AG09319 (cell line): ENCODE measurements at regions not wholly inside any gene's neighbourhood (a gene's known extent, or its start where the extent isn't known, plus 50 kb on each side); places are given as distances from the start of the nearest gene placed in this dataset.
"Not testable (repeated sequence)": the region's sequence is repeated elsewhere in the genome, so short reads cannot be mapped to it uniquely, and the experiment has no call there.

Experiments
- DNase-seq: peaks from one replicate; pipeline ENCODE4 v3.0.0-alpha.2; 2010; ENCODE audit warnings: low read depth; ENCODE audit errors: extremely low read depth
- TF ChIP-seq, protein P1 (sequence below): IDR thresholded peaks from 2 replicates; pipeline ENCODE4 v1.5.1; 2011; ENCODE audit warnings: low read depth, mild to moderate bottlenecking, inconsistent platforms, low read length, moderate library complexity

DNA sequence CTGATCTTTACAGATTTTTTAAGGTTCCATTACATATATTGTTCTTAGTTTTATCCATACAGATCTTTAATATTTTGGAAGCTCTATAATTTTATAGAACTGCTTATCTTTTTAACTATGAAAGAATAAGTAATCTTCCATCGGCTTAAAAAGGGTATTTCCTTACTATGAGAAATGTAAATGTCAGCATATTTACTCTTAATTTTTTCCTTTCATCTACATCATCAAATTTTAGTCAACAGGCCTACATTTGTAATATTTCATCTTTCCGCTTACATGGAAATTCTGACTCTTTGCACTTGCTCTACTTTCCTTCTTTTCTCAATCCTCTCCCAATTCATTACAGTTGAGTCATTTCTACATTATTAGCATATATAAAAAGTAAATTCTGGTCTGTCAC, 111.3 kb upstream of the GOLGA6L6 start:
- TF ChIP-seq, protein P1, sequence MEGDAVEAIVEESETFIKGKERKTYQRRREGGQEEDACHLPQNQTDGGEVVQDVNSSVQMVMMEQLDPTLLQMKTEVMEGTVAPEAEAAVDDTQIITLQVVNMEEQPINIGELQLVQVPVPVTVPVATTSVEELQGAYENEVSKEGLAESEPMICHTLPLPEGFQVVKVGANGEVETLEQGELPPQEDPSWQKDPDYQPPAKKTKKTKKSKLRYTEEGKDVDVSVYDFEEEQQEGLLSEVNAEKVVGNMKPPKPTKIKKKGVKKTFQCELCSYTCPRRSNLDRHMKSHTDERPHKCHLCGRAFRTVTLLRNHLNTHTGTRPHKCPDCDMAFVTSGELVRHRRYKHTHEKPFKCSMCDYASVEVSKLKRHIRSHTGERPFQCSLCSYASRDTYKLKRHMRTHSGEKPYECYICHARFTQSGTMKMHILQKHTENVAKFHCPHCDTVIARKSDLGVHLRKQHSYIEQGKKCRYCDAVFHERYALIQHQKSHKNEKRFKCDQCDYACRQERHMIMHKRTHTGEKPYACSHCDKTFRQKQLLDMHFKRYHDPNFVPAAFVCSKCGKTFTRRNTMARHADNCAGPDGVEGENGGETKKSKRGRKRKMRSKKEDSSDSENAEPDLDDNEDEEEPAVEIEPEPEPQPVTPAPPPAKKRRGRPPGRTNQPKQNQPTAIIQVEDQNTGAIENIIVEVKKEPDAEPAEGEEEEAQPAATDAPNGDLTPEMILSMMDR = no peak
- no peak for DNase-seq

DNA sequence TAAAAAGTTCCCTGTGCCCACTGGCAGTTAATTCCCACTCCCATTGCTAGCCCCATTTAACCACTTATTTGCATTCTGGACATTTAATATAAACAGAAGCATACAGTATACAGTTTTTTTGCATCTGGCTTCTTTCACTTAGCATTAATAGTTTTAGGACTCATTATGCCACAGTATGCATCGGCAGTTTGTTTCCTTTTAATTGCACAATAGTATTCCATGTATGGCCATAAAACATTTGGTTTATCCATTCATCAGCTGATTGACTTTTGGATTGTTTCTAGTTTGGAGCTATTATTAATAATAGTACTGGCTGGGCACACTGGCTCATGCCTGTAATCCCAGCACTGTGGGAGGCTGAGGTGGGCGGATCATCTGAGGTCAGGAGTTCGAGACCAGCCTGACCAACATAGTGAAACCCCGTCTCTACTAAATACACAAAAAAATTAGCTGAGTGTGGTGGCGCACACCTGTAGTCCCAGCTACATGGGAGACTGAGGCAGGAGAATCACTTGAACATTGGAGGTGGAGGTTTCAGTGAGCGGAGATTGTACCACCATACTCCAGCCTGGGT, 106.9 kb upstream of the GOLGA6L6 start:
- not testable (repeated sequence) for DNase-seq

DNA sequence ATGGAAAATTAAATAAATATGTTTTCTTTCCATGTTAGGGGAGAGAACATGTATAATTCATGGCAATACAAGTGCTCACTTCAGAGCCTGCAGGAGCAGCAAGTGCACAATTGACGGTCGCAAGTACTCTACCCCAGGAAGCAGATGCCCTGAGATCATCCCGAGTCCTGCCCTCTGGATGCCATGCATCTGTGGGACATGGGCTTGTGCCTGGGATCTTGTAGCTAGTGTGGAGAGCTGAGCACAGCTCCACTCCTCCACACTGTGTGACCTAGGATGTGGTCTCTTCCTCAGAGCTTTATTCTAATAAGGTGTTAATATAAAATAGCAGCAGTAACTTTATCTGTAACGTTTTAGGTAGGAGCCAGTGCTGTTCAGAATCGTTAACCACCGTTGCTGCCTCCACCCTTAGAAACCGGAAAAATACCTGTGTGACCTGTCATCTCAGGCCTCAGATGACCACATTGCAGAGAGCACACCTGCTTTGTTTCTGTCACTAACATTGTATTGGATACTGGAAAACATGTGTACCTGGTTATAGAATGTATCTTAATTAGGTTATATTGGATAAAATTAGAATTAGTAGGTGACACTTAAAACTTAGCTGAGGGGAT, 105.0 kb upstream of the GOLGA6L6 start:
- TF ChIP-seq, protein P1 = no peak
- no peak for DNase-seq

DNA sequence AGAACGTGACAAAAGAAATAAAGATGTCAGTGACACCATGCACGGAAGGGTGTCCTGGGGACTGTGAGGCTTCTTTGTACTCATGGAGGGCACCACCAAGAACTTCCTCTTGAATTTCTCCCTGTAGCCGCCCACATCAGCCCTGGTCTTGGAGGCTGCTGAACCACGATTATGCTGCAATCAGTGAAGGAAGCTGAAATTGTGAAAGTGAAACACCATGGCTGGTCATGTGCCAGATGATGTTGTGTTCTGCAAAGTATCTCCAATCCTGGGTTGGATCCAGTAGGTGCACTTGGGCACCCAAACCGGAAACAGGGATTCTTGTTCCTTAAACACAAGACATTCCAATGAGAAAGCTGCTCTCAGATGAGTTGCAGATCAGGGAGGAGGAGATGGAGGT, 104.4 kb upstream of the GOLGA6L6 start:
- no peak for DNase-seq
- TF ChIP-seq, protein P1 = no peak

DNA sequence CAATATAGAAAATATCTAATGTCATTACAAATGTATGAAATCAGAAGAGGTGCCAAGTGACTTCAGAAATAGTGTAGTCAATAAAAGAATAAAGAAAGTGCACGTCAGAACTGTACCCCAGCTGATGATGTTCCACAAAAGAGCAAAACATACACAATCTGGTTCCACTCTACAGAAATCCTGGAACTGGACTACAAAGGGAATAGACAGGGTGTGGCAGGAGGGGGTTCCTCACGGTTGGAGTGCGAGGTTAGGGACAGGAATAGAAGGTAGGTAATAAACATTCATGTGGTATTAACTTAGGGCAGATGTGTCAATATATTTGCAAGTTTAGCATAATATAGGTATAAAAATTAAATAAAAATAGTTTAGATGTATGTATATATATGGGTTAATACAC, 103.3 kb upstream of the GOLGA6L6 start:
- no peak for DNase-seq
- TF ChIP-seq, protein P1 = no peak

DNA sequence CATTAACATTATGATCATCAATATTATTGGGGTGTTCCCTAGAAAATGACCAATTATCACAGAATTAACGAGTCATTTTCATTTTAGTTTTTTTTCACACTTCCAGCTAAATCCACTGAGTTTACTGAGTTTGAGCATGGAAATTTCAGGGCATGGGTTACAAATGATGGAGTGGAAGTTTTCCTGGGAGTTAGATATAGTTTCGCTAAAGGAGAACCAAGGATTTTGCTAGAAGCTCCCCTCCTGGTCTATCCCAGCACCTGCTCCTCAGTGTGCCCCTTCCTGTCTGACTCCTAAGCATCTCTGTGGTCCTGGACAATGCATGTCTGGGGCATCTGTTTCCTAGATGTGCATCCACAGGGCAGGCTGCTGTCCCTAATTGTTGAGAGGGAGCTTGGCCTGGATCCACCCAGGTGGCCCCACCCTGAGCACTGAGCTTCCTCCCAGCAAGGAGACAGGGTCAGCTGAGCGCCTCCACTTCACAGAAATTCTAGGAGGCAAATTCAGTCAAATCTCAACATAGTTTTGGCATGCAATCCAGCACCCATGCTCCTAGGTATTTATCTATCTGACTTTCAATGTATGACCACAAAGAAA, 102.3 kb upstream of the GOLGA6L6 start:
- TF ChIP-seq, protein P1 = no peak
- DNase-seq = no peak

DNA sequence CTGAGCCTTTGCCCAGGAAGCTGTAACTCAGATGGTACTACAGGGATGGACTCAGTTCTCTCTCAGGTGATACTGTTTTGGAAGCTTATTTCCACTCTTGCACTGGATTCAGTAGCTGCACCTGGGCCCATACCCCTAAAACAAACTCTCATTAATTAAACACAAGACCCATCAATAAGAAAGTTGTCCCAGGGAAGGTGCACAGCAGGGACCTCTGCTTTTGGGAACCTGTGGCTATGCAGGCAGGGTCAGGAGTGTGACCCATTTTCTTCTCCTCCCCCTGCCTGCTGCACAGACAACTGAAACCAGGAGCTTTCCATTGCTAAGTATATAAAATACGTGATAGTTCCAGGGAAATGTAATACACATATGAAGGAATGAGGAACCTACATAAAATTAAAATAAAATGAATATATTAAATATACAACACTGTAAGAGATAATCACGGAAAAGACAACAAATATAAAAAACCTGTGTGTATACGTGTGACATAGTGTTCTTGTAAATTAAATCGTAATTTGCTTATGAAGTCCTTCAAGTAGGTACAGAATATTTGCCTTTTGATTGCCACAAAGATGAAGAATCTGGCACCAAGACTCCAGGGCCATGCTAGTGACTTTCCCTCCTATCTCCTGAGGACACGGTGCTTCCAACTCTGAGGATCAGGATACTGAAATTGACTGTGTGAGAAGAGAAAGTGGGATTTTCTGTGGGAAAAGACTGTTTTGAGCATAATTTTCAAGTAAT, 101.6 kb upstream of the GOLGA6L6 start:
- TF ChIP-seq, protein P1 = no peak
- DNase-seq = no peak
